ENCODE measurements at regions not wholly inside any gene's neighbourhood (a gene's known extent, or its start where the extent isn't known, plus 50 kb on each side); places are given as distances from the start of the nearest gene placed in this dataset.
A peak's percentile ranks its signal among the peaks of the same experiment; 100 is the strongest.

- TF ChIP-seq, protein P1, sequence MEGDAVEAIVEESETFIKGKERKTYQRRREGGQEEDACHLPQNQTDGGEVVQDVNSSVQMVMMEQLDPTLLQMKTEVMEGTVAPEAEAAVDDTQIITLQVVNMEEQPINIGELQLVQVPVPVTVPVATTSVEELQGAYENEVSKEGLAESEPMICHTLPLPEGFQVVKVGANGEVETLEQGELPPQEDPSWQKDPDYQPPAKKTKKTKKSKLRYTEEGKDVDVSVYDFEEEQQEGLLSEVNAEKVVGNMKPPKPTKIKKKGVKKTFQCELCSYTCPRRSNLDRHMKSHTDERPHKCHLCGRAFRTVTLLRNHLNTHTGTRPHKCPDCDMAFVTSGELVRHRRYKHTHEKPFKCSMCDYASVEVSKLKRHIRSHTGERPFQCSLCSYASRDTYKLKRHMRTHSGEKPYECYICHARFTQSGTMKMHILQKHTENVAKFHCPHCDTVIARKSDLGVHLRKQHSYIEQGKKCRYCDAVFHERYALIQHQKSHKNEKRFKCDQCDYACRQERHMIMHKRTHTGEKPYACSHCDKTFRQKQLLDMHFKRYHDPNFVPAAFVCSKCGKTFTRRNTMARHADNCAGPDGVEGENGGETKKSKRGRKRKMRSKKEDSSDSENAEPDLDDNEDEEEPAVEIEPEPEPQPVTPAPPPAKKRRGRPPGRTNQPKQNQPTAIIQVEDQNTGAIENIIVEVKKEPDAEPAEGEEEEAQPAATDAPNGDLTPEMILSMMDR (IDR thresholded peaks at IDR 0.05; ENCODE audit: insufficient read depth, low read length, severe bottlenecking), result peak; percentile 4
- Histone ChIP-seq H3K36me3 (ENCODE audit: control insufficient read depth, insufficient read depth, low read length) (no peaks in the 10 kb centered on the region), H3K27me3 (ENCODE audit: control insufficient read depth, insufficient read depth, low read length) (no peaks in the 10 kb centered on the region), H3K4me3 (ENCODE audit: low read depth, low read length) (no peak overlapping the region)
- DNase-seq (ENCODE audit: low read depth), result no peak
- FAIRE-seq, result no peak
Observed at GRCh38 chr1:94693029-94693428, 127.1 kb upstream of the SLC44A3 start.

DNA sequence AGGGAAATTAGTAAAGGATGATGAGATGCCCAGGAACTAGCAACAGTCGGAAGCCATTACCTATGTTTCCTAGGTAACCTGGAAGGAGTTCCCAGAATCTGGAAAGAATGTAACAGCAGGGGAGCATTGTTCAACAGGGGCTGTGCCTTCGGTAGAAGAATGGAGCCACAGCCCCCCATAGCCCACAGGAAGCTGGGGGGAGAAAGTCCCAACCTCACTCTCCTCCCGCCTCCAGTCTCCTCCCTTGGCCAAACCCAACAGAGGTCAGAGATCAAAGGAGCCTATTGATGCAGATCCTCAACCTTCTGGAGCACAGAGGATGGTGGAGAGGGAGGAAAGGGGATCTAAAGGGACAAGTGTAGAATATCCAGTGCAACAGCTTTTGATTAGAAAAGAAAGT is 131.5 kb upstream of the SLC44A3 start:
- FAIRE-seq (no peak), DNase-seq (ENCODE audit: low read depth) (no peak)
- TF ChIP-seq, protein P1 (IDR thresholded peaks at IDR 0.05; ENCODE audit: insufficient read depth, low read length, severe bottlenecking), result no peak
- Histone ChIP-seq H3K36me3 (ENCODE audit: control insufficient read depth, insufficient read depth, low read length) (no peaks in the 10 kb centered on the region), H3K27me3 (ENCODE audit: control insufficient read depth, insufficient read depth, low read length) (no peaks in the 10 kb centered on the region), H3K4me3 (ENCODE audit: low read depth, low read length) (no peak overlapping the region)

DNA sequence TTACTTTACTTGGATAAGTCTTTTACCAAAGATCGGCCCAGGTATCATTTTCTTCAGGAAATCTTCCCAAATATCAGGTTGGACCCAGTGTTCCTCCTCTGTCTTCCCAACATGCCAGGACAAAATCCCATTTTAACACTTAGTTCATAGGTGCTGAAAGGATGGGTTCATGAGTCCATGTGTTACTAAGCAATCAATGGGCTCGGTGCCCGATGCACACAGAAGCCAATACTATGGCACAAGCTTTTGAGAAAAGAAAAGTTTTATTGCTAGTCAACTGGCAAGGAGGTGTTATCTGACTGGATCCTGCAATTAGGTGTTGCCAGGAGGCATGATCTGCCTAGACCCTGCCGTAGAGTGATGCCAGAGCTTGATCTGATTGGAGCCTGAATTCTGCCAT is 133.3 kb upstream of the SLC44A3 start:
- Histone ChIP-seq H3K4me3 (ENCODE audit: low read depth, low read length) (no peak overlapping the region), H3K36me3 (ENCODE audit: control insufficient read depth, insufficient read depth, low read length) (no peaks in the 10 kb centered on the region), H3K27me3 (ENCODE audit: control insufficient read depth, insufficient read depth, low read length) (no peaks in the 10 kb centered on the region)
- DNase-seq (ENCODE audit: low read depth) (no peak), FAIRE-seq (no peak)
- TF ChIP-seq, protein P1 (IDR thresholded peaks at IDR 0.05; ENCODE audit: insufficient read depth, low read length, severe bottlenecking), result no peak

- Histone ChIP-seq H3K36me3 (ENCODE audit: control insufficient read depth, insufficient read depth, low read length) (no peaks in the 10 kb centered on the region), H3K4me3 (ENCODE audit: low read depth, low read length) (no peak overlapping the region), H3K27me3 (ENCODE audit: control insufficient read depth, insufficient read depth, low read length) (no peaks in the 10 kb centered on the region)
- DNase-seq (ENCODE audit: low read depth) (no peak), FAIRE-seq (no peak)
- TF ChIP-seq, protein P1 (IDR thresholded peaks at IDR 0.05; ENCODE audit: insufficient read depth, low read length, severe bottlenecking), result no peak
Observed at GRCh38 chr1:94684690-94685250, 135.4 kb upstream of the SLC44A3 start.

GRCh38 chr1:94683886-94684285 is 136.3 kb upstream of the SLC44A3 start:
- no peak overlapping the region for H3K4me3 ChIP-seq (ENCODE audit: low read depth, low read length)
- FAIRE-seq (no peak), DNase-seq (ENCODE audit: low read depth) (no peak)
- no peaks in the 10 kb centered on the region for H3K36me3 ChIP-seq (ENCODE audit: control insufficient read depth, insufficient read depth, low read length)
- H3K27me3 ChIP-seq (ENCODE audit: control insufficient read depth, insufficient read depth, low read length), result no peaks in the 10 kb centered on the region
- TF ChIP-seq, protein P1 (IDR thresholded peaks at IDR 0.05; ENCODE audit: insufficient read depth, low read length, severe bottlenecking), result no peak

GRCh38 chr1:94680039-94680377 is 138.4 kb upstream of the F3 start:
- Histone ChIP-seq H3K27me3 (ENCODE audit: control insufficient read depth, insufficient read depth, low read length) (no peaks in the 10 kb centered on the region), H3K36me3 (ENCODE audit: control insufficient read depth, insufficient read depth, low read length) (no peaks in the 10 kb centered on the region), H3K4me3 (ENCODE audit: low read depth, low read length) (no peak overlapping the region)
- TF ChIP-seq, protein P1 (IDR thresholded peaks at IDR 0.05; ENCODE audit: insufficient read depth, low read length, severe bottlenecking), result no peak
- no peak for FAIRE-seq
- DNase-seq (ENCODE audit: low read depth), result no peak

Measured in bronchial epithelial cell (primary cell).